Kidney epithelial cell (primary cell): ENCODE measurements at regions not wholly inside any gene's neighbourhood (a gene's known extent, or its start where the extent isn't known, plus 50 kb on each side); places are given as distances from the start of the nearest gene placed in this dataset.
A peak's percentile ranks its signal among the peaks of the same experiment; 100 is the strongest.

ENCODE experiments used
- DNase-seq: peaks from one replicate; pipeline ENCODE4 v3.0.0-alpha.2; 2010; ENCODE audit warnings: low read depth
- H3K27me3 ChIP-seq: 2 replicates; pipeline ENCODE4 v1.6.0; 2011; ENCODE audit warnings: low read length; ENCODE audit not compliant: control insufficient read depth, insufficient read depth
- H3K36me3 ChIP-seq: 2 replicates; pipeline ENCODE4 v1.5.1; 2011; ENCODE audit warnings: low read length; ENCODE audit not compliant: control insufficient read depth, insufficient read depth
- H3K4me3 ChIP-seq: 2 replicates; pipeline ENCODE4 v1.5.1; 2011; ENCODE audit warnings: low read depth, mild to moderate bottlenecking, control low read depth, low read length
- TF ChIP-seq, protein P1 (sequence below): IDR thresholded peaks from 2 replicates; pipeline ENCODE4 v1.5.1; 2011; ENCODE audit warnings: mild to moderate bottlenecking, moderate library complexity, low read length, control low read depth, inconsistent platforms; ENCODE audit not compliant: insufficient read depth, poor library complexity, severe bottlenecking

DNA sequence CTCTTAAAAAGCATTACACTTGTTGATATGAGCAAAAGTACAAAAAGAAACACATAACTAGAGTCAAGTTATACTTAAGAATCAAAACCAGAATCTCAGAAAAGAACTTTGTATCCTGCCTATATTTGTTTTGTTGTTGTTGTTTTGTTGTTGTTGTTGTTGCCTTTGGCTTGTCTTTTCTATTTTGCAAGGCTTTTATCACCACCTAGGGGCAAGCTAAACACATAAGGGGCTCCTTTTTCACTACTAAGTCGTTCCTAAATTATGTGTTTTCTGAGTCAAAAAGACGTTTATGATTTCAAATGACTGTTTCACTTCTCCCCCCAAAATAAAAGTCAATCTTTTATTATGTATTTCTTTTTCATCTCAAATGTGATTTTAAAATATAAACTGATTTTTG is 250.2 kb downstream of the RBM26 start:
- Histone ChIP-seq H3K27me3 (no peaks in the 10 kb centered on the region), H3K4me3 (no peak overlapping the region), H3K36me3 (no peaks in the 10 kb centered on the region)
- no peak for DNase-seq
- TF ChIP-seq, protein P1, sequence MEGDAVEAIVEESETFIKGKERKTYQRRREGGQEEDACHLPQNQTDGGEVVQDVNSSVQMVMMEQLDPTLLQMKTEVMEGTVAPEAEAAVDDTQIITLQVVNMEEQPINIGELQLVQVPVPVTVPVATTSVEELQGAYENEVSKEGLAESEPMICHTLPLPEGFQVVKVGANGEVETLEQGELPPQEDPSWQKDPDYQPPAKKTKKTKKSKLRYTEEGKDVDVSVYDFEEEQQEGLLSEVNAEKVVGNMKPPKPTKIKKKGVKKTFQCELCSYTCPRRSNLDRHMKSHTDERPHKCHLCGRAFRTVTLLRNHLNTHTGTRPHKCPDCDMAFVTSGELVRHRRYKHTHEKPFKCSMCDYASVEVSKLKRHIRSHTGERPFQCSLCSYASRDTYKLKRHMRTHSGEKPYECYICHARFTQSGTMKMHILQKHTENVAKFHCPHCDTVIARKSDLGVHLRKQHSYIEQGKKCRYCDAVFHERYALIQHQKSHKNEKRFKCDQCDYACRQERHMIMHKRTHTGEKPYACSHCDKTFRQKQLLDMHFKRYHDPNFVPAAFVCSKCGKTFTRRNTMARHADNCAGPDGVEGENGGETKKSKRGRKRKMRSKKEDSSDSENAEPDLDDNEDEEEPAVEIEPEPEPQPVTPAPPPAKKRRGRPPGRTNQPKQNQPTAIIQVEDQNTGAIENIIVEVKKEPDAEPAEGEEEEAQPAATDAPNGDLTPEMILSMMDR: no peak

DNA sequence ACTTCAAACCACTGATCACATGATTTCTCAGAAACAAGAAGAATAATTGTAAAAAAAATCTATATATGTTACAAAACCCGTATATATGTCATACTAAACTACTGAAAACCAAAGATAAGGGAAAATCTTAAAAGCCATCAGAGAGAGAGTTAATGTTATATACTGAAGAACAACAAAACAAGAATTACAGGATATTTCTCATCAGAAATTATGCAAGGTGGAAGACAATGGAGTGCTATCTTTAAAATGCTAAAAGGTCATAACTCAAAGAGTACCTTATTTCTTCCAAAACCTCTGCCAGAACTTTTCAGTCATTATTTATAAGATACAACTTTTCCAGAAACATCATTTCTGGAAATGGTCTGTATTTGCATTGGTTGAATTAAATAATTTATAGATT is 256.8 kb downstream of the RBM26 start:
- TF ChIP-seq, protein P1: no peak
- no peaks in the 10 kb centered on the region for H3K36me3 ChIP-seq

DNA sequence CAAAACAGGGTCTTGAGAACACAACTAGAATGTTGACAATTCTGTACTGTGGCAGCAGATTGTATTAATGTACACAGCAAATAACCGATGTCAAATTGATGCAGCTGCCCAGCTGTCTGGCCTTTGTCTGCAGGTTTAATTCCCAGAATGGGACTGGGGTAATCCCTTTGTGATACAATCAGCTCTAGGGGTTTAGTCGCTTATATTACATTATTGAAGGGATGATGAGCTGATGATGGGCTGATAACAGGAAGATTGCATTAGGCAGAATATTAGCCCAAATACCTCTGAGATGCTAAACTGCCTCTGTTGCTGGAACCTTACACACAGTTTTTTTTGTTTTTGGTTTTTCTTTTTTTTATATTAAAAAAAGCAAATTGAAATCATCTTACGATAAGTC is 265.0 kb downstream of the RBM26 start:
- Histone ChIP-seq H3K36me3 (no peaks in the 10 kb centered on the region), H3K4me3 (no peak overlapping the region), H3K27me3 (no peaks in the 10 kb centered on the region)
- TF ChIP-seq, protein P1: no peak
- no peak for DNase-seq

More for the DNA sequence above, 256.8 kb downstream of the RBM26 start:
- Histone ChIP-seq H3K27me3 (no peaks in the 10 kb centered on the region), H3K4me3 (no peak overlapping the region)
- DNase-seq: no peak

DNA sequence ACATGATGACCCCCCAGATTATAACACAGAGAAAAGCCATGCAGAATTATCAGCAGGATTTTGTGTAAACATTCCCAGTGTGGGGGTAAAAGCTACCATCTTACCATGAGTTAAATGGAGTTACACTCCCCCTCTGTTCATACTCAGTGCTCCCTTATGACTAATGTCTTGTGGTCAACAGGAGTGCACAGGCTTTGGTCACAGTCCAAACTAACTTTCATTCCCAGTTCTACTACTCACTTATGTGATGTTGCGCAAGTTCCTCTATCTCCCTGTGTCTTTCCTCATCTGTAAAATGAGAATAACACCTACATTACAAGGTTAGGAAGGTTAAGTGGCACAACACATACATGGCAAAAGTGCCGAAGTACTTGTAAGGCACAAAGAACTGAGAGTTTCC is 277.9 kb downstream of the RBM26 start:
- H3K4me3 ChIP-seq: no peak overlapping the region
- no peaks in the 10 kb centered on the region for H3K36me3 ChIP-seq
- DNase-seq: peak; percentile 84
- H3K27me3 ChIP-seq: no peaks in the 10 kb centered on the region
- TF ChIP-seq, protein P1: no peak

DNA sequence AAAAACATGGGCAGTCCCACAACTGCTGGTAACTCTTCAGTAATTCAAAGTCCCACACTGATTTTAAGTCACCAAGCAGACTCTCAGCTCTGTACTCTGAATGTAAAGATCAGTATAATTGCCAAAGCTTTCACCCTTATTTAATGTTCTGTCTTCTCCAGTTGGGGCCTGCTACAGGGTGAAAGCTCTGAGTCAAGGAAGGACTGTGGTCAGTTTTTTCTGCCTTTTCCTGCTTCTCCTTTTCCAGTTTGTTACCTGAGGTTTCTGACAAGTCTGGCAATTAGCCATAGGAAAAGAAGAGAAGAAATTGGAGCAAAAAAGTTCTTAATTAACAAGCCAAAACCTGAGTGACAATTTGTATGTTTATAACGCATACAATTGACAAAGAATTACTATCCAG is 279.3 kb downstream of the RBM26 start:
- TF ChIP-seq, protein P1: no peak
- DNase-seq: no peak
- Histone ChIP-seq H3K27me3 (no peaks in the 10 kb centered on the region), H3K4me3 (no peak overlapping the region), H3K36me3 (no peaks in the 10 kb centered on the region)

DNA sequence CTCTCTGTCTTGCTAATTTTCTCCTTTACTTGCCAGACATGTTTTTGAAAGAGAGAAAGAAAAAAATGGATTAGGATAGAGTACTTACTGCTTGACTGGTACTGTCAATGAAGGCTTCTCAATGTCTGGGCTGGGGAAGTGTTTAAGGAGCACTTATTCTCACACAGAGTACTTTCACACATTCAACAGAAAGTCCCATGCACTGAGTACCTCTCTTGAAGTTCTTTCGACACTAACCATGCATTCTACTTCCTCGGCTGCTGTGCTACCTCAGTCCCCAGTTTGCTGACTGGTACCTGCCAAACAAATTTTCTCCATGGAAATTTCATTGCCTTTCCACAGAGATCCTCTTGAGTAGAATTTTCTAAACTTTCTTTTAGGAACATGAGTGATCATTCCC is 281.9 kb downstream of the RBM26 start:
- TF ChIP-seq, protein P1: no peak
- DNase-seq: no peak
- Histone ChIP-seq H3K4me3 (no peak overlapping the region), H3K36me3 (no peaks in the 10 kb centered on the region), H3K27me3 (no peaks in the 10 kb centered on the region)
